GM18858 (cell line): ENCODE measurements at regions not wholly inside any gene's neighbourhood (a gene's known extent, or its start where the extent isn't known, plus 50 kb on each side); places are given as distances from the start of the nearest gene placed in this dataset.

Experiments used
- ATAC-seq: cut with Tn5 transposase; IDR thresholded peaks from one replicate; pipeline ENCODE4 v1.9.1; 2021; ENCODE audit not compliant: unreplicated experiment

DNA sequence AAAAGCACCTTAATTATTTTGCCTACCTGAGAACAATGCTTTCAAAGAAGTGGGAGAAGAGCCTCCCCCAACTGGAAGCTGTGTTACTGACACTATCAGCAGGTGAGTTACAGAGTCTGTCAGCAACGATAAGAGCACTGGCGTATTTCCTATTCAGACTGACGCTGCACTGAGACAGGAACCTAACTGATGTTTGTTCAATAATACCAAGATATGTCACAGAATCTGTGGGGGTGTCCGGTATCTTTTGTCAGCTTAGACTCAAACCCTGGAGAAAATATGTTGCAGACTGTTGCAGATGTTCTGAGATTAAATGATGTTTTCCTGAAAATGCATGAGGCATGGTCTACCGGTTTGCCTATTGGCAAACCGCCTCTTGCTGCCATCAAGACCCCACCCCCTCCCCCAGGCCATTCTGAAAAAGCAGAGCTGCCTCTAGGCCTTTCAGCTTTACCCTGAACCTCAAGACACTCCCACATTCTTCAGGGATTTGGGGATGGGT, 115.2 kb upstream of the KIT start:
- ATAC-seq = no peak

- no peak for ATAC-seq
Observed at GRCh38 chr4:54543088-54543795, 114.5 kb upstream of the KIT start.

DNA sequence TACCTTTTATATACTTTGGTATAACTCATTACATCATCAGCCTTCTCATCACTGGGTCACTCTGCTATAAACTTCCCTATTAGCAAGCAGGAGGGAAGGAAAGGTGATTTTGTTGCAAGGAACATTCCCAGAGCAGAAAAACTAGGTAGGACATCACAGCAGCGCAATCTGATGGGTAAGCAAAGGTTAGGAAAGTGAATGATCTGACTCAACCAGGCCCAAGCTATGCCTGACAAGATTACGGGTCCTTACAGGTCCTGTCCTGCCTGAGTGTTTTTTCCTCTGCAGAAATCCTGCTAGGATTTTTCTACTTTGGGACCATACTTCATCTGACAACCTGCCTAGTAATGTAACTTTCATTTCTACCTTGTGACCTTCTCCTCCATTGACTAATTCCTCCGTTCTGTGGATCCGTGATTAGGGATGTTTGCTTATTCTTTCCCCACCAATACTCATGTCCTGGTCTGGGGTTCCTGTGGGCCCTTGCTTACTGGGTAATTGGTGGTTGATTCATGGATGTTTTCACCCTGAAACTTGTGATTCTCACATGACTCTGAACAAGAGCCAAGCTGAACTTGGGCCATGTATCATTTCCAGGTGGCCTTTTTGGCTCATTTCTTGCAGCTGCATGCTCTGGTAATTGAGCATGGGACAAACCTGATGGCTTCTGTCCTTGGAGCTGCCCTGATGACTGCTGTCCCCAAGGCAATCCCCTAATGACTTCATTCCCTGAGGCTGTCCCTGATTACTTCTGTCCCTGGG, 111.9 kb upstream of the KIT start:
- ATAC-seq = no peak

DNA sequence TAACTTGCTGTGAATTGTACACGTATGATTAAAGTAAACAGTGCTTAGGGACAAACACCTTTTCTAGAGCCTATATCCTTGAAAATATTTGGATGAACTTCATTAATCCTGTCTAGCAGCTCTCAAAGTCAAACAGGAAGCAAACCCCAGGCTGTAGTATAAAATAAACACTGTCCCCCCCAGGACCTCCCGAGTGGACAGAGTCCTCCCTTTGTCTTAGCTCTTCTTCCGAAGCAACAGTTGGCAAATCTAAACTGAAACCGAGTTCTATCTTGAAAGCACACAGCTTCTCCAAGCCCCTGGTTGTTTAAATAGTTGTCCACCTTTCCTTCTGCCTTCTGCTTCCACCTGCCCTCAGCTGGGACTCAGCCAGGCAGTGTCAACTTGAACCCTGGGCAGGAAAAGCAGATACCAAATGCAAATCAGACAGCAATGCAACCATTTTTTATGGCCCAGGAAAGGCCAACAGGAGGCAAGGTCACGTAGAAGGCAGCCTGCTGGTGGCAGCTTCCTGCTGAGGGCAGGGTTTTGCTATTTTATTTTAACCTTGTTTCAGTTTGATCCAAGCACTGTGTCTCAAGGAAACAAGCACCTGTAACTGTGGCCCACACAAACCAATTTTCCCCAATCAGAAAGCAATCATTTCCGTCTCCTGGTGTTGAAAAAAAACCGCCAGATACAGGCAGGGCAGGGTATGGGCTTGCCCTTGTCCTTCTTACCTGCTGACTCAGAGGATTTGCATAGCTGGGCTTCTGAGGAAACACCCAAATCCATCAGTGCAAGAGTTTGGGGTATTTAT, 110.3 kb upstream of the KIT start:
- ATAC-seq = peak; percentile 75

- peak; percentile 31 for ATAC-seq
Observed at GRCh38 chr4:54548098-54548620, 109.6 kb upstream of the KIT start.

GRCh38 chr4:54548831-54549460, 108.8 kb upstream of the KIT start:
- ATAC-seq = no peak

GRCh38 chr4:54550395-54551171, 107.2 kb upstream of the KIT start:
- no peak for ATAC-seq

- no peak for ATAC-seq
Observed at GRCh38 chr4:54553001-54553400, 104.8 kb upstream of the KIT start.

GRCh38 chr4:54554339-54554990, 103.3 kb upstream of the KIT start:
- no peak for ATAC-seq

DNA sequence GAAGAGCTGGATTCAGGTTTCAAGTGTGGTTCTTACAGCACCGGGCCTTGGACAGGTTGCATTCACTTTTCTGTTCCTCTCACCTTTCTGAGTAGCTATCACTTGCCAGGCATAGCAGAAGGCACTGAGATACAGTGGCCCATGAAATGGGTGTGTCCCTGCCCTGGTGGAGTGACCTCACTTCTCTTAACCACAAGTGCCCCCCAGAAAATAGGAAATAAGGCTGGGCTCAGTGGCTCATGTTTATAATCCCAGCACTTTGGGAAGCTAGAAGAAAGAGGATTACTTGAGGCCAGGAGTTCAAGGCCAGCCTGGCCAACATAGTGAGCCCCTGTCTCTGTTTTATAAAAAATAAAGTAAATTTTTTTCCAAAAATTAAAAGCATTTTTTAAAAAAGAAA, 101.7 kb upstream of the KIT start:
- ATAC-seq = no peak

- ATAC-seq = no peak
Observed at GRCh38 chr4:54556587-54556986, 101.2 kb upstream of the KIT start.

GRCh38 chr4:54558889-54559677, 98.7 kb upstream of the KIT start:
- ATAC-seq = no peak

- ATAC-seq = no peak
Observed at GRCh38 chr4:54560513-54560912, 97.2 kb upstream of the KIT start.

- no peak for ATAC-seq
Observed at GRCh38 chr4:54561940-54562339, 95.8 kb upstream of the KIT start.

DNA sequence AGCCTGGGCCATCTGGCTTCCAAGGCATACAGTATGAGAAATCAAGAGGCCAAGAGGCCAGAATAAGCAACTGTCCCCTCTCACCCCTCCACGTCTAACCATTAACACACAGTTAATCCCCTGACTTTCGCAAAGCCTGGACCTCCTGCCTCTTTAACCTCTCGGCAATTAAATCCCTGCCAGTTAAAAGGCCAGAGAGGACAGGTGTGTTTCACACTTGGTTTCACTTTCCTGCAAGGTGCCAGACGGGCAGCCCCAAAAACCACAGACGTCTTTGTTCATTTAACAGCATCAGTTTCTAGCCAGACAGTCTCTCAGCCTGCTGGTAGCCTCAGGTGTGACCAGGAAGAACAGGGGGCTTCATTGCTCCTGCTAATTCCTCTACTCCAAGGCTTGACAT, 91.1 kb upstream of the KIT start:
- peak; percentile 87 for ATAC-seq

DNA sequence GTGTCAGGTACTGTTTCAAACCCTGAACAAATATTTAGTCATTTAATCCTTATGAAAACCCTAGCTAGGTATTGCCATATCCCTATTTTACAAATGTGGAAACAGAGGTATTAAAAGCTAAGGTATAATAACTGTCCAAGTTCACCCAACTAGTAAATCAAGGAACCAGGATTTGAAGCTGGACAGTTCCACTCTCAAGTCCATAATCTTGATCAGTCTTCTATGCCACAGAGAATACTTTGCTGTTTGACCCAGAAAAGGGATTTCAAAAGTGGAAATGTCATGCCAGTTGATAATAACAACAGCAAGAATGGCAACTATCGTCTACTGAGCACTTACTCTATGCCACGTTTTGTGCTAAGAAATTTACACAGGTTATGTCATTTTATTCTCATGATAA, 90.4 kb upstream of the KIT start:
- ATAC-seq = no peak

- no peak for ATAC-seq
Observed at GRCh38 chr4:54568184-54568583, 89.6 kb upstream of the KIT start.

GRCh38 chr4:54570822-54571221, 86.9 kb upstream of the KIT start:
- ATAC-seq = no peak
